SW480 (cell line): ENCODE measurements at regions not wholly inside any gene's neighbourhood (a gene's known extent, or its start where the extent isn't known, plus 50 kb on each side); places are given as distances from the start of the nearest gene placed in this dataset.

Source experiments
- DNase-seq: peaks from one replicate; pipeline ENCODE4 v3.0.0-alpha.2; 2016; ENCODE audit warnings: low spot score

DNA sequence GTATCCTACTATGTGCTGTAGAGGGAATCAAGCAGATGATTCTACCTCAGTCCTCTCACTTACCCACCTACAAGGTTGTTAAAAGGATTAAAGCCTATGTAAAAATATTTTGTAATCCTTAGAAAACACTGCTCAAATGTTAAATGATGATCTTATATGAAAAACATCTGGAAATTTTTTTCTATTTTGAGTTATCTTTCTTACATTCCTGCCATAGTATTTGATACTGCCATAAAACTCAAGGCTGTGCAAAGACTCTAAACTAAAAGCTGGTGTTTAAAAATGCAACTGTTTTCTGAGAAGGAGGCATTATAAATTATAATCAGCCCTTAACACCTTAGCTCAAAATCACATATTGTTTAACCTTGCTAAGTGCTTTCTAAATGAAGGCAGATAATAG lies 474.2 kb downstream of the PRELID2 start:
- DNase-seq = no peak

DNA sequence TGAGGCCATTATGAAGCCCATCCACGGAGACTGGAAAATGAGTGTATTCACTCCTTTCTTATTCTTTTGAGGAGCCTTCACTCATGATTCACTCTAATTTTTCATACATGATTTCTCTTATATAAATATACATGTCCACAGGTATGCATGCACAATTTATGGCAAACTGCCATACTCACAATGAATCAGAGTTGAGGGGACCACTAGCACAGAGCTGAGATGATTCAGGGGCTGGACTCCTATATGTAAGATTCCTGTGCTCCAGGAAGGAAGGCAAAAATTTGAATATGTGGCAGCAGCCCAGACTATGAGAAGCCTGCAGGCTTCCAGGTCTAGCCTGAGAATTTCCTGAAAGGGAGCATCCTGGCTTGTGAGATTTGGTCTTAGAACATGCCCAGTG lies 484.6 kb downstream of the PRELID2 start:
- no peak for DNase-seq

DNA sequence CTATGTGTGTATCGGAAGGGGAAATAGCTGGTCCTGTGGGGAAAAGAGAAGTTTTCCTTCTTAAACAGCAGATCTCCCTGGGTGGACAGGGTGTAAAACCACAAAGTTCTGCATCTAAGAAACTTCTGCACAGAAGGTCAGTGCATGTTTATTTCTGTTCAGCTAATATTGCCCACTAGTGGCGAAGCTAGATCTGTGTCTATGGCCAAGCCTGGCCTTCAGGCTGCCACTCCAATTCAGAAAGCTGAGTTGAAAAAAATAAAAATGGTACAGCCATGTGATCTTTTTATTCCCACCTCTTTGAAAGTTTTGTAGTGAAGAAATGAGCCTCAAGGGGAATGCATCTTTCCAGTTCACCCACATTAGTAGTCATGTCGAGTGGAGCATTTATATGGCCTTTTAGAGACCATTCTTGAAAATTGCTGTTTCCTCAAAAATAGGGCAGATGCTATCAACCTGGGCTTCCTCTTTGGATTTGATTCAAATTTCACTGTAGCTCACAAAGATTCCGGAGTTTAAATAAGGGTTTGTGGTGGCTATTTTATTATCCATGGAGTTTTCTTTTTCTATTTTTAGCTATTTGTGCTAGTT lies 488.0 kb downstream of the PRELID2 start:
- peak; percentile 25 for DNase-seq

DNA sequence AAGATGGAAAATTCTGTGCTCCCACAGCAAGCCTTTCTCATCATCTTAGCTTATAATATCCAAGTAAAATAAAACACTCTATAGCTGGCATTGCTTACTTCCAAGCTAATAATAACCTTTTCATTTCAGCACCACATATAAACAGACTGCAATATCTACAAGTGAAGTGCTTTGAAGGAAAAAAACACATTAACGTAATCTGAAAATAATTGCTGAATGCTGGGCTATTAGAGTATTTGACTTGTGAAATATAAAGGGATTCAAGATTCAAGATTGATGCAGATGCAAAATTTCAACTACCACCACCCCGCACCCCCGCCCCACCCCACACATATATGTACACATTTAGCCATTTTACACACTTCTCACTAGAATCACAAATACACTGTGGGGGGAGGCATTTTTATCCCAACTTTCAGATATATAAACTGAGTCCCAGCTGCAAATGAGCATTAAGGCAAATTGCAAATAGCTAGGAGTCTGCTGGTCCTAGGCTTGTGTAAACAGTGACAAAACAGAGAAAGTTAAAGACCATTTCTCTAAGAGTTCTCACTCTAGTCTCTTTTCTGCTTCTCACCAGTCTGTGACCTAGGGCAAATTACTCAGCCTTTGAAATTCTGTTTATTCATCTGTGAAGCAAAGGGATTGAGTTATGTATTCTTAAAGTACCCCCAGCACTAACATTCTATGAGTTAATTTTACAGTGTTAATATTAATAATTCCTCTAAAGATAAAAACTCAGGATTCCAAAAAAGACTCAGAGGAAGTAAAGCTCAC lies 489.4 kb downstream of the PRELID2 start:
- no peak for DNase-seq

DNA sequence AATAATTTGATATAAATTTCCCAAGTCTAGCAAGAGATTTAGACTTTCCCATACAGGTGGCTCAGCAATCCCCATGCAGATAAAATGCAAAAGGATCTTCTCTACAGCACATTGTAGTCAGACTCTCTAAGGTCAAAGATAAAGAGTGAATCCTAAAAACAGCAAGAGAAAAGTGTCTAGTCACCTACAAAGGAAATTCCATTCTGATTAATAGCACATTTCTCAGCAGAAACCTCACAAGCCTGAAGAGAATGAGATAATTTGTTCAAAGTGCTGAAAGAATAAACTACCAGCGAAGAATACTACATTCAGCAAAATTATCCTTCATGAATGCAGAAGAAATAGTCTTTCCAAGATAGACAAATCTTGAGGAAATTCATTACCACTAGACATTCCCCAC lies 493.3 kb downstream of the PRELID2 start:
- DNase-seq = no peak

GRCh38 chr5:145340099-145340498 lies 495.0 kb downstream of the PRELID2 start:
- DNase-seq = no peak

- DNase-seq = no peak
Observed at GRCh38 chr5:145324767-145325479, 510.2 kb downstream of the PRELID2 start.

GRCh38 chr5:145324101-145324500 lies 511.0 kb downstream of the PRELID2 start:
- no peak for DNase-seq

DNA sequence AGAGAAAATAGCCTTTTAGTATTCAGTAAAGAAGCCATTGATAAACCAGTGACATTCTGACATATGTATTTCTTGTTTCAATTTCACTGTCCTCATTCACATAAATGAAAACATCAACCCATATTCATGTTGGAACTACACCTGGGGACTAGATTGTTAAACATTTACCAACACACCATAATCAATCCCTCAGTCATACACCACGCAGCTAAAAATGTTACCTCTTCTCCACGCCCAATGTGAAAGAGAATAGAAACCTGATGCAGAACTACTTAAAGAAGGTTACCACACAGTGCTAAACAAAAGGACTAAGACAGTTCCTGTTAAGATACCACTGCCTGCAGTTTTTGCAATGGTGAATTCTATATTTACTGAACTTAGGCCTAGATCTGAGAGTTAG lies 518.9 kb downstream of the PRELID2 start:
- no peak for DNase-seq

- no peak for DNase-seq
Observed at GRCh38 chr5:145307866-145308382, 527.2 kb downstream of the PRELID2 start.

GRCh38 chr5:145295236-145295835 lies 539.8 kb downstream of the PRELID2 start:
- DNase-seq = no peak

- no peak for DNase-seq
Observed at GRCh38 chr5:145294331-145294730, 540.8 kb downstream of the PRELID2 start.

DNA sequence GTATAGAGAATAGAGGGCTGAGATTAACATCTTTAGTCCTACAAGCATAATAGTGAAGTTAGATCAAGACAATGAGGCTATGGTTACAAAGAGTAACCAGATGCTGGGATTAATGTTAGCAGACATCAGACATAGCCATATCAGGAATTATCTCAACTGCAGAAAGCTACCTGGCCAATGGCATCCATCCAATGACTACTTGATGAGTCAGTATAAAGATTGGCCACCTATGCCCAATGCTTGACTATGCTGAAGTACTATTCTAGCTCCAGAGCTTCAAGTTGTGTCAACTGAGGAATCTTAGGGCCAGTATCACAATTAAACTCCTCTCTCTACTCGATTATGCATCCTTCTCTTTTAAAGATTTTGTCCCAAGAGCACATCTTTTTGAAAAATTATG lies 541.4 kb downstream of the PRELID2 start:
- DNase-seq = no peak

DNA sequence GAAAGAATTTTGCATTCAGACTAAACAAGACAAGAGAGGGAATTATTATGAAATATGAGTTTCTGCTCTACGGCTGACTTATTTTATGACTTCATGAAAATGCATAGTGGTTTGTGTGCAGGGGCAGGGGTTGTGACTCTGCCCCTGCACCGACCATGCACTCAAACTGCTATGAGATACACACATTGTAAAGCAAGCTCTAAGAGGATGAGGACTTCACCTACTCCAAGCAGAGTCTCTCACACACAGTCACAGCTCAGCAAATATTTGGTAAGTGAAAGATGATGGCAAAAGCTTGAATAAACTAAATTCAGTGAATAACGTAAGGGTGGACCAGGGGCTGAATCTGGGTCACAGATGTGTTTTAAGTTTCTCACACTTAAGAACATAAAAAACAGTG lies 542.9 kb downstream of the PRELID2 start:
- no peak for DNase-seq

DNA sequence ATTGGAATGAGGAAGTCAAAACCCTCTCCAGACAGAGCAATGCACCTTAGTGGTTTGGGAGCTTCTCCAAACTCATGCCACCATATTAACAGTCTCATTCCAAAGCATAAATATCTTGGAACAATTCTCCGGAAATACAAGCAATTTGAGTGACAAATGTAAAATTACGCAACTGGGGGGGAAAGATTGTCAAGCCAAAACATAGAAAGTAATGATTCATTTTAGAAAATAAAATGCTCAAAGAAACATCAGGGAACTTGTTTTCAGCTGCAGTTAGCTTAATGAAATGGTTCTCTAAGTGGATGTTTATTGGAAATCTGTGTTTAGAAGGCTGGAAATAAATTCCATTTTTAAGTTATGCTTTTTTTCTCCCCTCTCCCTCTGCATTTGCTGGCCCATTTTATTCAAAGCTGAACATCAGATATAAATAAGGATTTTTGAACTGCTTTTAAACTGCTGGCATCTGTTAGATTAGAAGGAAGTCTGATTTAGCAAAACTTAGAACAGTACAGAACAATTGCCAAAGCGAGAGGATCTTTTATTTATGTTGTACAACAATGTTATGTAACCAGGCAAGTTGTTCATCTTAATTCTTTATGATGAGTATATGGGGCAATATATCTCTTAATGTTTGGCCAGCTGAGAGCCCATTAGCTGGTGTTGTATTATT lies 551.9 kb downstream of the PRELID2 start:
- no peak for DNase-seq

- DNase-seq = no peak
Observed at GRCh38 chr5:145280806-145281205, 554.3 kb downstream of the PRELID2 start.

- no peak for DNase-seq
Observed at GRCh38 chr5:145280214-145280613, 554.9 kb downstream of the PRELID2 start.

- no peak for DNase-seq
Observed at GRCh38 chr5:145260670-145261069, 574.5 kb downstream of the PRELID2 start.

DNA sequence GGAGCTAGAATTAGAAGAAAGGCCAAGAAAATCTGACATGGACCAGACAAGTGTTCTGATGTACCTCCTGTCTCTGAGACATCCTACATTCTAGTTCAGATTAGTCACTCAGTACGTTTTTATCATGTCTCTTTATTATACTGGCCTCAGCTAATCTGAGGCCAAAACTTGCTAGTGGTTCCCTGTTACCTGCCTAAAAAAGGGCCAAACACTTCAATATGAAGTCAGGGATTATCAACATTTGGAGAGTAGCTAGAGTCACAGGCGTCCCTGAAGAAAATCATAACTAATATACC lies 587.4 kb downstream of the PRELID2 start:
- no peak for DNase-seq

DNA sequence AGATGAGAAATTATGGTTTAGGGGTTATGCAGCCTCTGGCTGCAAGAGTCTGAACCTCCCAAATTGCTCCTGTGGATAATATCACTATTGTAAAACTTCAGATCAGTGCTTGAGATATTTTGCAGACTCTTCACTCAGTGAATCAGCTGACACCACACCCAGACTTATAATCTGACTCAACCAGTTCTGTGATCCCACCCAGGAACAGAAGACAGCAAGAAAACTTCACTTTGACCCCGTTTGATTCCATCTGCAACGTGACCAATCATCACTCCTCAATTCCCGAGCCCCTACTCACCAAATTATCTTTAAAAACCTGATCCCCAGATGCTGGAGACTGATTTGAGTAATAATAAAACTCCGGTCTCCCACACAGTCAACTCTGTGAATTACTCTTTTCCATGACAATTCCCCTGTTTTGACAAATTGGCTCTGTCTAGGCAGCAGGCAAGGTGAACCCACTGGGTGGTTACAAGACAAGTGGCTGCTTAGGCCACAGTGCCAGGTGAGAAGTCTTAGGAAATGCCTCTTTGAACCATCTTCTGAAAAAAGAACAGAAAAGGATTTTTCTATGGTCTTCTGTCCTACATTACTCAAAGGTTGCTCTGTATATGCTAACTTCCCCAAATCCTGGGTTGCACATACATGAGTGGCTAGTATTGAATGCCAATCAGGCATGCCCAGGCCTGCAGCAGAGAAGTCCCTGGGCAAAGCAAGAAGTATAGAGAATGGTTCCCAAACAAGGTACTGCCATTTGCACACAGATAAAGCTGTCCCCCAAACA lies 588.0 kb downstream of the PRELID2 start:
- DNase-seq = no peak

- DNase-seq = no peak
Observed at GRCh38 chr5:145246379-145246778, 588.8 kb downstream of the PRELID2 start.

GRCh38 chr5:145245354-145245753 lies 589.8 kb downstream of the PRELID2 start:
- DNase-seq = no peak
